HepG2 (cell line): ENCODE measurements at regions not wholly inside any gene's neighbourhood (a gene's known extent, or its start where the extent isn't known, plus 50 kb on each side); places are given as distances from the start of the nearest gene placed in this dataset.

Experiments
- ATAC-seq: fragments of 200-7000 bp; cut with Tn5 transposase; 3 replicates; pipeline ENCODE4 v1.9.1; 2020; ENCODE audit warnings: mild to moderate bottlenecking, moderate library complexity
- BruUV-seq: library from RNA; stranded (reverse); fragments of 400-500 nt; replicated peaks from 2 replicates; lab custom pipeline; 2021; lab: Mats Ljungman, UMichigan
- CTCF ChIA-PET: fragments of 300-600 bp; formaldehyde crosslinking; extraction: SDS; loops from one replicate; lab custom pipeline; 2021; ENCODE audit warnings: low total read pairs, inconsistent platforms, low intra/inter-chr PET ratio; lab: Yijun Ruan, JAX
- POLR2A ChIA-PET: fragments of 350-600 bp; sonication (Branson Sonifier 250); formaldehyde crosslinking; loops from one replicate; lab custom pipeline; 2020; ENCODE audit warnings: antibody characterized with exemption, inconsistent platforms; lab: Yijun Ruan, JAX
- DNase-seq: peaks from one replicate; pipeline ENCODE4 v3.0.0-alpha.2; 2015; ENCODE audit warnings: low spot score
- FAIRE-seq: peaks from 3 replicates; lab custom pipeline; 2011; peaks lifted over from hg19 to GRCh38; lab: Jason Lieb, UNC
- H2AFZ ChIP-seq: one replicate; pipeline ENCODE4 v1.6.1; 2011; ENCODE audit warnings: low read length, inconsistent platforms
- H3K27ac ChIP-seq: fragments of 300-600 bp; 3 replicates; pipeline ENCODE4 v1.8.0; 2011; ENCODE audit warnings: mixed run types, mild to moderate bottlenecking, mixed read lengths, low read length, inconsistent platforms; ENCODE audit not compliant: insufficient read depth; ENCODE audit errors: extremely low read length
- H3K27me3 ChIP-seq, 2 experiments: fragments of 200-600 bp in 1 of 2; 2 replicates in 1 of 2; 3 replicates in 1 of 2; pipeline versions ENCODE4 v1.6.0 to v1.8.0; 2011; ENCODE audit warnings: low read length in 2 of 2, mild to moderate bottlenecking in 2 of 2, moderate library complexity in 2 of 2, inconsistent platforms in 1 of 2; ENCODE audit not compliant: insufficient read depth in 2 of 2, control insufficient read depth in 1 of 2
- H3K36me3 ChIP-seq, 2 experiments: fragments of 200-600 bp in 1 of 2; replicated peaks in 1 of 2; 2 replicates in 1 of 2; 3 replicates in 1 of 2; pipeline versions ENCODE4 v1.5.1 to v1.8.0; 2011; ENCODE audit warnings: low read length in 2 of 2, inconsistent platforms in 1 of 2; ENCODE audit not compliant: insufficient read depth in 2 of 2, control insufficient read depth in 1 of 2
- H3K4me1 ChIP-seq: 2 replicates; pipeline ENCODE4 v1.5.1; 2012; ENCODE audit warnings: low read length, inconsistent platforms; ENCODE audit not compliant: insufficient read depth
- H3K4me2 ChIP-seq: 2 replicates; pipeline ENCODE4 v1.6.0; 2011; ENCODE audit warnings: low read depth, low read length, inconsistent platforms
- H3K4me3 ChIP-seq, 3 experiments: fragments of 200-600 bp in 1 of 3; sonication (generic), shearing (Covaris generic) in 1 of 3; replicated peaks in 1 of 3; 2 replicates each; pipeline ENCODE4 v1.5.1; 2011 to 2016; ENCODE audit warnings: low read length in 3 of 3, inconsistent platforms in 2 of 3, low read depth in 2 of 3, mild to moderate bottlenecking in 2 of 3, control low read depth in 1 of 3, mixed read lengths in 1 of 3; ENCODE audit not compliant: insufficient read depth in 1 of 3
- H3K79me2 ChIP-seq: one replicate; pipeline ENCODE4 v1.6.1; 2011; ENCODE audit warnings: low read length, inconsistent platforms; ENCODE audit not compliant: insufficient read depth
- H3K9ac ChIP-seq: 2 replicates; pipeline ENCODE4 v1.6.0; 2011; ENCODE audit warnings: mild to moderate bottlenecking, low read depth, low read length, inconsistent platforms; ENCODE audit not compliant: insufficient read depth
- H3K9me3 ChIP-seq: 2 replicates; pipeline ENCODE4 v1.5.1; 2012; ENCODE audit warnings: mild to moderate bottlenecking, low read length
- H4K20me1 ChIP-seq: 2 replicates; pipeline ENCODE4 v1.6.0; 2011; ENCODE audit warnings: inconsistent platforms, mild to moderate bottlenecking, low read length, moderate library complexity; ENCODE audit not compliant: insufficient read depth
- ATF7-NPFF ChIP-seq: sonication (generic); formaldehyde crosslinking; IDR thresholded peaks from 2 replicates; pipeline ENCODE4 v1.8.1; 2023; ENCODE audit warnings: mild to moderate bottlenecking, low read depth, missing genetic modification reagents, moderate library complexity
- SKI ChIP-seq: fragments of 450-650 bp; IDR thresholded peaks from one replicate; pipeline ENCODE4 v1.6.1; 2018; ENCODE audit warnings: mild to moderate bottlenecking; ENCODE audit not compliant: partially characterized antibody
- TCF7 ChIP-seq: sonication (generic); IDR thresholded peaks from 2 replicates; pipeline ENCODE4 v1.6.1; 2016; ENCODE audit warnings: antibody characterized with exemption, low read depth
- ZC3H13 ChIP-seq: sonication (generic); formaldehyde crosslinking; IDR thresholded peaks from 2 replicates; pipeline ENCODE4 v1.8.1; 2023; ENCODE audit warnings: mild to moderate bottlenecking, missing genetic modification reagents, moderate library complexity
- ZFAT ChIP-seq: sonication (generic); formaldehyde crosslinking; conservative IDR thresholded peaks from 2 replicates; pipeline ENCODE4 v1.8.1; 2023; ENCODE audit warnings: missing genetic modification reagents, inconsistent platforms
- WGBS: methylation state at CpG from one replicate; pipeline ENCODE4 v1.1.6; 2017; ENCODE audit warnings: low lambda C conversion rate; 5-methylcytosine and 5-hydroxymethylcytosine counted together
- in situ Hi-C: cut with HindIII; loops from 2 replicates; pipeline ENCODE4 v1.10.0; 2017; ENCODE audit warnings: low pct_unique_long_range_greater_than_20kb; ENCODE audit not compliant: extremely low pct_ligation_motif_present
- intact Hi-C: fragments of 100-400 bp; cut with micrococcal nuclease; formaldehyde crosslinking; loops from one replicate; pipeline ENCODE4 v1.10.0; 2022; ENCODE audit not compliant: unreplicated experiment

DNA sequence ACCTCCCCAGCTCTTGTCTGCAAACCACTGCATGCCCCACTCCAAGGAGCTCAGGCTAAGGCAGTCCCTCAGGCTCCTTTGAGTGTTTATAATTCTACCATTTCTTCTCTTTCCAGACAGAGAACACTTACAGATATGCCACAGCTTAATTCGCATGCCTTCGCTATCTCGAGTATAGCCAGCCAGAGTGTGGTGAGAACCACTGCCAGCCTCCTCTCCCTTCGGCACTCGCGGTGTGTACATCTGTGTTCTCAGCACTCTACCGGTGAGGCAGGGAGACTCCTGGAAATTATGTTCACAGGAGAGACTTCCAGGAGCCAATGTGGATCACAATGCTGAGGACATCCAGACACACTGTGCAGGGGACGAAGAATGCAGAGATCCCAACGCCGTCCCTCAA lies 143.7 kb upstream of the IRX1 start:
- no peak overlapping the region for H3K4me3 ChIP-seq
- peaks cover 19% of the 10 kb centered on the region for H3K9me3 ChIP-seq
- no TSS peak for BruUV-seq
- no peak overlapping the region for H3K9ac ChIP-seq
- FAIRE-seq = no peak
- in situ Hi-C loops = no loop called here
- no peak for DNase-seq
- no peaks in the 10 kb centered on the region for H4K20me1 ChIP-seq
- no peaks in the 10 kb centered on the region; a peak in 1 of 5 replicates for H3K27me3 ChIP-seq
- no peak overlapping the region for H3K27ac ChIP-seq
- no peak for ATAC-seq
- TF ChIP-seq ZFAT (CRISPR knock-in tag) (no peak), SKI (no peak)
- TF ChIP-seq, all 625 proteins: peak for 0
- Histone ChIP-seq H3K4me1 (no peaks in the 10 kb centered on the region), H3K4me2 (no peak overlapping the region), H3K79me2 (no peaks in the 10 kb centered on the region), H2AFZ (no peak overlapping the region), H3K36me3 (no peaks in the 10 kb centered on the region)
- CTCF ChIA-PET = no interaction called here
- POLR2A ChIA-PET = no interaction called here
- intact Hi-C loops = no loop called here
- 27% methylated on average over 10 of the region's 10 CpGs for WGBS

DNA sequence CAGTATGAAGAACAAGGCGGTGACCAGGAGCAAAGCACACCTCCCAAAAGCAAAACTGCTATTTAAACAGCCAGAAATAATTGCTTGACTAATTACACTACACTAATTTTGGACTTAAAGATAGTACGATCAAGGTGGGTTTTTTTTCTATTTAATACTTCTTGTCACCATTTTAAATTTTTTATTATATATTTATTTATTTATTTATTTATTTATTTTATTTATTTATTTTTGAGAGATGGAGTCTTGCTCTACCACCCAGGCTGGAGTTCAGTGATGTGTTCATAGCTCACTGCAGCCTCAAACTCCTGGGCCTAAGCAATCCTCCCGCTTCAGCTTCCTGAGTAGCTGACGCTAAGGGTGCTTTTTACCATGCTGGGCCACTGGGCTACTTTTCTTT lies 146.2 kb upstream of the IRX1 start:
- Histone ChIP-seq H3K9ac (no peak overlapping the region), H4K20me1 (no peaks in the 10 kb centered on the region), H3K27ac (no peak overlapping the region), H3K9me3 (peaks cover 39% of the 10 kb centered on the region), H3K27me3 (no peaks in the 10 kb centered on the region; a peak in 1 of 5 replicates), H3K4me2 (no peak overlapping the region), H3K36me3 (no peaks in the 10 kb centered on the region), H3K4me3 (no peak overlapping the region), H2AFZ (no peak overlapping the region), H3K4me1 (no peaks in the 10 kb centered on the region), H3K79me2 (no peaks in the 10 kb centered on the region)
- no TSS peak for BruUV-seq
- in situ Hi-C loops = no loop called here
- no peak for TF ChIP-seq TCF7
- TF ChIP-seq ATF7-NPFF = no peak
- TF ChIP-seq ZC3H13 = no peak
- ATAC-seq = no peak
- ChIA-PET CTCF (no interaction called here), POLR2A (no interaction called here)
- no peak for DNase-seq
- WGBS = 23% methylated on average over 4 of the region's 4 CpGs
- intact Hi-C loops = no loop called here
- no peak for FAIRE-seq
